ENCODE measurements at regions not wholly inside any gene's neighbourhood (a gene's known extent, or its start where the extent isn't known, plus 50 kb on each side); places are given as distances from the start of the nearest gene placed in this dataset.

DNA sequence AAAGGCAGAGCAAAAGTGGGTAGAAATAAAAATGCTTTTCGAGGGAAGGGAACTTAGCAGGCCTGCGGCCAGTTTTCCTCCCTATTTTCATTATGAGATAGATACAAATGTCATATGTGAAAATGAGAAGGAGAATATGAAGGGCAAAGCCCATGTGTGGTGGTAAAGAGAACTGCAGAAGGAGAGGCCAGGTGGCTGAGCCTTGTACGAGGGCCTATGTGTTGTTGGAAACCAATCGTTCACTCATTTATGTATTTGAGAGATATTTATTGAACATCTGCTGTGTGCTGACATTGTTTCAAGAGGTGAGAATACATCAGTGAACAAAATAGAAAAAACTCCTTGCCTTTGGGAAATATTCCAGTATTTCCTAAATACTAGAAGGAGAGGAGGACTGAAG lies 147.7 kb downstream of the SH3BGRL2 start:
- H3K27ac ChIP-seq (ENCODE audit: insufficient read depth, low read depth, low read length, poor library complexity, severe bottlenecking) = no peak overlapping the region
- H3K9me3 ChIP-seq (ENCODE audit: control insufficient read depth, low read length) = no peaks in the 10 kb centered on the region
- no peaks in the 10 kb centered on the region for H3K27me3 ChIP-seq (ENCODE audit: control insufficient read depth, insufficient read depth, low read length, poor library complexity, severe bottlenecking)
- H3K4me3 ChIP-seq (ENCODE audit: insufficient read depth, low read depth, low read length) = no peak overlapping the region
- no peaks in the 10 kb centered on the region for H3K4me1 ChIP-seq (ENCODE audit: control insufficient read depth, insufficient read depth, low read length)
- WGBS, 2 experiments = 95 to 97% methylated on average over 4 of the region's 4 CpGs
- no peaks in the 10 kb centered on the region for H3K36me3 ChIP-seq (ENCODE audit: control insufficient read depth, insufficient read depth, low read length)

DNA sequence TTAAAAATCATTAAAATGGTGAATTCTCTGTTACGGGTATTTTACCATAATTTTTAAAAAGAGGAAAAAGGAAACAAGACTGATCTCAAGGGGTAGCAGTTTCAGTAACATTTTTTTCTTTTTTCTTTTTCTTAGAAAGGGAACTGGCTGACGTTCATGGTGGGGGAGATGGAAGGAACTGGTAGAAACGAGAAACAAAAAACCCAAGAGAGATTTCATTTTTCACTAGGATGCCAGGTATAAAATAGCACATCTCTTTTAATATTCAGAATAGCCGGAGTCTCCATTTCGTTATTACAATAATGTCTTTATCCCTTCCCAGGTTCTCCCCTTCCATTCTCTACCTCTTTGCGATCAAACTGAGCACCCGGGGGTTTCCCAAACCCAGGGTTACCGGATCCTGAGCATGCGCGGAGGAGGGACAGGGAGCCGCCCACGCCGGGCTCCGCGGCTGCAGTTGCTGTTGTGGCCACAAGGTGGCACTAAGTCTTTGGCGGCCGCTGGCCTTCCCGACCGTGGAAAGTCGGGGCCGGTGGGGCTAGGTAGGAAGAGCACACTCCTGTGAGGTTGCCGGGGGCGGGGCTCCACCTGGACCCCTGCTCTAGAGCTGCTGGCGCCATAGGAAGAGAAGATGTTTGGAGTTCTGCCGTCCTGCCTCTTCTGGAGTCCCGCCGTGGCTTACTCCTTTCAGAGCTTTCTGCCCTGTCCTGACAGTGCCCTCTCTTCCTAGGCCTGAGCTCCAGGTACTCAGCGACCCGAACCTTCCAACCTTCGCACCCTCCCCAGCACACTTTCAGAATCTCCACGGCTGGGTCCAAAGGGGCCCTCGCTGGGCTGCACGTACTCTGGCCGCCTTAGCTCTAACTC lies 146.8 kb downstream of the SH3BGRL2 start:
- no peaks in the 10 kb centered on the region for H3K36me3 ChIP-seq (ENCODE audit: control insufficient read depth, insufficient read depth, low read length)
- no peak overlapping the region for H3K27ac ChIP-seq (ENCODE audit: insufficient read depth, low read depth, low read length, poor library complexity, severe bottlenecking)
- no peaks in the 10 kb centered on the region for H3K4me1 ChIP-seq (ENCODE audit: control insufficient read depth, insufficient read depth, low read length)
- H3K9me3 ChIP-seq (ENCODE audit: control insufficient read depth, low read length) = no peaks in the 10 kb centered on the region
- no peak overlapping the region for H3K4me3 ChIP-seq (ENCODE audit: insufficient read depth, low read depth, low read length)
- whole genome bisulfite sequencing, 2 experiments = 32 to 33% methylated on average over 33 to 34 of the region's 34 CpGs
- no peaks in the 10 kb centered on the region for H3K27me3 ChIP-seq (ENCODE audit: control insufficient read depth, insufficient read depth, low read length, poor library complexity, severe bottlenecking)

DNA sequence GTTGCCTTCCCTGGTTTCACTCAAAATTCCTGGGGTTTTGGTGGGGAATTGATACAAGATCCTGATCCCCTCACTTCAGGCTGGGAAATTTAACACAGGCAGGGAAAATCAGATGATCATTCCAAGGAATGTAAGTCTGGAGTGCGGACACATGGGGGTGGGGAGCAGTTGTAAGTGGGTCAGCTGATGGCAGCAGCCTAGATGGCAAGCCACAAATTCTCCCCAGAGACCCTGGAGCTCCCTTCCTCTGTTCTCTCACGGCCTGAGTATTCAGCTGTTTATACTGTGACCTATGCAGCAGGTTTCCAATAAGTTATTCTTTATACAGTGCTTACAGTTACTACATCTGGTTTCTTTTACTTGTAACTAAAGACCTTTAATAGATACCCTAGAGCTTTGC lies 144.9 kb downstream of the SH3BGRL2 start:
- no peak overlapping the region for H3K27ac ChIP-seq (ENCODE audit: insufficient read depth, low read depth, low read length, poor library complexity, severe bottlenecking)
- H3K9me3 ChIP-seq (ENCODE audit: control insufficient read depth, low read length) = no peaks in the 10 kb centered on the region
- no peaks in the 10 kb centered on the region for H3K4me1 ChIP-seq (ENCODE audit: control insufficient read depth, insufficient read depth, low read length)
- H3K4me3 ChIP-seq (ENCODE audit: insufficient read depth, low read depth, low read length) = no peak overlapping the region
- 89 to 90% methylated on average over 2 of the region's 2 CpGs for WGBS, 2 experiments
- H3K36me3 ChIP-seq (ENCODE audit: control insufficient read depth, insufficient read depth, low read length) = no peaks in the 10 kb centered on the region
- H3K27me3 ChIP-seq (ENCODE audit: control insufficient read depth, insufficient read depth, low read length, poor library complexity, severe bottlenecking) = no peaks in the 10 kb centered on the region

DNA sequence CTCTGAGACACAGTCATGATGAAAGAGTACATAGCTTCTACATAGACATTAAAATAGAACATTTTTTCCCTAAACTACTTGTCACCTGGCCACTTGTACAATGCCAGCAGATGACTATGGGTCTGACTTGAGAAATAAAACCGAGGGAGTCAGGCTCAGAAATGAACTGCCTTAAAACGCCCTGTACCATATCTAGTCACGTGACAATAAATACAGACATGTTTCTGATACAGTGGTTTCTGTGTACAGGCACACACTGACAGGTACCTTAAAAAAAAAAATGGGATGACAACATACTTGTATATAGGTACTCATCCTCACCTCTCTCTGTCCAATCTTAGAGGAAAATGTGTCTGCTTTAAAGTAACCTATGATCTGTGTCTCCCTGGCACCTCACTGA lies 144.1 kb downstream of the SH3BGRL2 start:
- H3K4me1 ChIP-seq (ENCODE audit: control insufficient read depth, insufficient read depth, low read length) = no peaks in the 10 kb centered on the region
- H3K36me3 ChIP-seq (ENCODE audit: control insufficient read depth, insufficient read depth, low read length) = no peaks in the 10 kb centered on the region
- 96 to 97% methylated on average over 3 of the region's 3 CpGs for WGBS, 2 experiments
- no peaks in the 10 kb centered on the region for H3K9me3 ChIP-seq (ENCODE audit: control insufficient read depth, low read length)
- H3K4me3 ChIP-seq (ENCODE audit: insufficient read depth, low read depth, low read length) = no peak overlapping the region
- no peak overlapping the region for H3K27ac ChIP-seq (ENCODE audit: insufficient read depth, low read depth, low read length, poor library complexity, severe bottlenecking)
- no peaks in the 10 kb centered on the region for H3K27me3 ChIP-seq (ENCODE audit: control insufficient read depth, insufficient read depth, low read length, poor library complexity, severe bottlenecking)

DNA sequence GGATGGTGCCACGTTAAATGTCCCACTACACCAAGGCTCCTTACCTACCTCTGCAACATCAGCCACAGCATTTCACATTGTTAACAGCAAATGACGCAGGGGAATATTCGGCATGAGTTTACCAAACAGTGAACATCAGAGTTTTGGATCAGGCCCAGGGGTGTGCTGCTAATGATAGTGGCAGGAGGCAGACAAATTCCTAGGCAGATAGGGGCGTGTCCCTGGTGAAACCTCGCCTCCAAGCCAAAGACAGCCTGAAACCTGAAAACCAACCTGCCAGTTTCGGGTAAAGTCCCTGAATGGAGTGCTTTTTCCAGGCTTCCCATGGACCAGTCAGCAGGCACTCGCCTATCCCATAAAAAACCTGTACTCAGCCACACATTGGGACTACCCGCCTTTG lies 133.6 kb downstream of the SH3BGRL2 start:
- H3K4me1 ChIP-seq (ENCODE audit: control insufficient read depth, insufficient read depth, low read length) = no peaks in the 10 kb centered on the region
- 80 to 82% methylated on average over 8 of the region's 8 CpGs for WGBS, 2 experiments
- H3K4me3 ChIP-seq (ENCODE audit: insufficient read depth, low read depth, low read length) = no peak overlapping the region
- no peaks in the 10 kb centered on the region for H3K36me3 ChIP-seq (ENCODE audit: control insufficient read depth, insufficient read depth, low read length)
- no peak overlapping the region for H3K27ac ChIP-seq (ENCODE audit: insufficient read depth, low read depth, low read length, poor library complexity, severe bottlenecking)
- H3K9me3 ChIP-seq (ENCODE audit: control insufficient read depth, low read length) = peaks cover 3% of the 10 kb centered on the region
- H3K27me3 ChIP-seq (ENCODE audit: control insufficient read depth, insufficient read depth, low read length, poor library complexity, severe bottlenecking) = no peaks in the 10 kb centered on the region

DNA sequence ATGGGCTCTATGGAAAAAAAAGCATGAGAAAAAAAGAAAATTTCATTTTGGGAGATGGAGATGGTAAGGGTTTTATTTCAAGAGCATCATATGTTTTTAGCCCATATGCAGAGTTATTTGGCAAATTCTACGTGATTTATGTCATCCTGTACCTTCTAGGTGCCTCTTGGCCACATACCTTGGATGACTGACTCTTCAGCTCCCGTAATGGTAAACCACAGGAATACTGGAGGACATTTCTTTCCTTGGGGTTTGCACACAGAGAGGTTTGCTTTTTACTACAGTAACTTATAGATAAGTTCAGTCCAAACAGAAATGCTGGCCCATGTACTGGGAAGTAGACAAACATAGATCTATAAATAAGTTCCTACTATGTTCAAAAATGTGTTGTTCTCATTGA lies 132.2 kb downstream of the SH3BGRL2 start:
- H3K27ac ChIP-seq (ENCODE audit: insufficient read depth, low read depth, low read length, poor library complexity, severe bottlenecking) = no peak overlapping the region
- no peak overlapping the region for H3K4me3 ChIP-seq (ENCODE audit: insufficient read depth, low read depth, low read length)
- no peaks in the 10 kb centered on the region for H3K4me1 ChIP-seq (ENCODE audit: control insufficient read depth, insufficient read depth, low read length)
- peaks cover 3% of the 10 kb centered on the region for H3K9me3 ChIP-seq (ENCODE audit: control insufficient read depth, low read length)
- no peaks in the 10 kb centered on the region for H3K36me3 ChIP-seq (ENCODE audit: control insufficient read depth, insufficient read depth, low read length)
- 87 to 93% methylated on average over 2 of the region's 2 CpGs for WGBS, 2 experiments
- H3K27me3 ChIP-seq (ENCODE audit: control insufficient read depth, insufficient read depth, low read length, poor library complexity, severe bottlenecking) = no peaks in the 10 kb centered on the region

DNA sequence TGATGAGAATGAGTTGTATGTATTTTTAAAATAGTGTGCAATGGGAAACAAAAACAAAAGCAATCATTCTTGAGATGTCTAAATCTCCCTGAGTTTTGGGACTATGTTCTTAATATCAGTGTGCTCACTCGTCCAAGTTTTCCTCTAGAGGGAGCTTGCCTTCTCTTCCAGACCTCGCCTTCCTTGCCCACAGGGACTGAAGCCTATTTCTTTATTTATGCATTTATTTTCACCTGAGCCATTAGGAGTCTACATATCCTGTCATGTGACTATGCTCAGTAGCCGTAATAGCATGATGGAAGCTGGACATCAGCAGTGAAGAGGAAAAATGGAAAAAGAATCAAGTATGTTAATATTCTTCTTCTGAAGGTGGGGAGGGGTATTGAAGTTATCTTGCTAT lies 131.2 kb downstream of the SH3BGRL2 start:
- H3K4me3 ChIP-seq (ENCODE audit: insufficient read depth, low read depth, low read length) = no peak overlapping the region

DNA sequence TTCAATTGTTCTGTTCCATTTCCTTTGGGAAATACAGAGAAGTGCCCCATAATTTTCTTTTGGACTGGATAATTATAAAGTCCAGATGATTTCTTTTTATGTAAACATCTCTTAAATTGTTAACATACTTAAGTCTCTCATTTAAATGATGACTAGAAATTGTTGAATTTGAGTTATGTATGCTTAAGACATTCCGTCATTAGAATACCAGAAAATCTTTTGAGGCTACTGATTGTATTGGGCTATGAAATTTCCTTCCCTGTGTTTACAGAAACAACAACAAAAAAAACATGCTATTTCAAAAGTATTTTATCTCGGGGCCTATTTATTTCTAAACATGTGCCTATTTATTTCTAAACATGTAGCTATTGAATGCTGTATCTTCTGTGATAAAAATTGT lies 125.4 kb downstream of the SH3BGRL2 start:
- no peak overlapping the region for H3K27ac ChIP-seq (ENCODE audit: insufficient read depth, low read depth, low read length, poor library complexity, severe bottlenecking)
- WGBS, 2 experiments = no CpG with 5 or more reads among the region's 2 CpGs
- H3K9me3 ChIP-seq (ENCODE audit: control insufficient read depth, low read length) = no peaks in the 10 kb centered on the region
- no peaks in the 10 kb centered on the region for H3K27me3 ChIP-seq (ENCODE audit: control insufficient read depth, insufficient read depth, low read length, poor library complexity, severe bottlenecking)
- no peak overlapping the region for H3K4me3 ChIP-seq (ENCODE audit: insufficient read depth, low read depth, low read length)
- H3K4me1 ChIP-seq (ENCODE audit: control insufficient read depth, insufficient read depth, low read length) = no peaks in the 10 kb centered on the region
- no peaks in the 10 kb centered on the region for H3K36me3 ChIP-seq (ENCODE audit: control insufficient read depth, insufficient read depth, low read length)

More for the DNA sequence above, 131.2 kb downstream of the SH3BGRL2 start:
- Histone ChIP-seq H3K36me3 (ENCODE audit: control insufficient read depth, insufficient read depth, low read length) (no peaks in the 10 kb centered on the region), H3K4me1 (ENCODE audit: control insufficient read depth, insufficient read depth, low read length) (no peaks in the 10 kb centered on the region), H3K27me3 (ENCODE audit: control insufficient read depth, insufficient read depth, low read length, poor library complexity, severe bottlenecking) (no peaks in the 10 kb centered on the region), H3K27ac (ENCODE audit: insufficient read depth, low read depth, low read length, poor library complexity, severe bottlenecking) (no peak overlapping the region), H3K9me3 (ENCODE audit: control insufficient read depth, low read length) (peaks cover 3% of the 10 kb centered on the region)
- WGBS, 2 experiments = 58 to 64% methylated on average over 3 of the region's 3 CpGs

DNA sequence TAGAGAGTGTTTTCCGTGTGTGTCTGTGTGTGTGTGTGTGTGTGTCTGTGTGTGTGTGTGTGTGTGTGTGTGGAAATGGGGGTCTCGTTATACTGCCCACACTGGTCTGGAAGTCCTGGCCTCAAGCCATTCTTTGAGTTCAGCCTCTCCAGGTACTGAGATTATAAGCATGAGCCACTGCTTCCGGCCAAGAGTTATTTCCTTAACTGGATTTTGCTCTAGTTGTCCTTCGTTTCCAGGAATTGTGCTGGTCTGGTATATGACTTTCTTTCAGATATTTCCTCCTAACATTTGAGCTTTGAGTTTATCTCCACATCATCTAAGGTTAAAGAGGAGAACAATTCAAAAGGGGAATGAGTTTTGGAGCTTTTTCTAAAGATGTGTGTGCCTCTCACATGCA lies 124.8 kb downstream of the SH3BGRL2 start:
- Histone ChIP-seq H3K4me1 (ENCODE audit: control insufficient read depth, insufficient read depth, low read length) (no peaks in the 10 kb centered on the region), H3K36me3 (ENCODE audit: control insufficient read depth, insufficient read depth, low read length) (no peaks in the 10 kb centered on the region), H3K9me3 (ENCODE audit: control insufficient read depth, low read length) (no peaks in the 10 kb centered on the region), H3K27ac (ENCODE audit: insufficient read depth, low read depth, low read length, poor library complexity, severe bottlenecking) (no peak overlapping the region), H3K27me3 (ENCODE audit: control insufficient read depth, insufficient read depth, low read length, poor library complexity, severe bottlenecking) (no peaks in the 10 kb centered on the region), H3K4me3 (ENCODE audit: insufficient read depth, low read depth, low read length) (no peak overlapping the region)
- WGBS, 2 experiments = 86 to 90% methylated on average over 4 of the region's 4 CpGs

Measured in ectodermal cell (in vitro differentiated cells).